ENCODE measurements at regions not wholly inside any gene's neighbourhood (a gene's known extent, or its start where the extent isn't known, plus 50 kb on each side); places are given as distances from the start of the nearest gene placed in this dataset.

DNA sequence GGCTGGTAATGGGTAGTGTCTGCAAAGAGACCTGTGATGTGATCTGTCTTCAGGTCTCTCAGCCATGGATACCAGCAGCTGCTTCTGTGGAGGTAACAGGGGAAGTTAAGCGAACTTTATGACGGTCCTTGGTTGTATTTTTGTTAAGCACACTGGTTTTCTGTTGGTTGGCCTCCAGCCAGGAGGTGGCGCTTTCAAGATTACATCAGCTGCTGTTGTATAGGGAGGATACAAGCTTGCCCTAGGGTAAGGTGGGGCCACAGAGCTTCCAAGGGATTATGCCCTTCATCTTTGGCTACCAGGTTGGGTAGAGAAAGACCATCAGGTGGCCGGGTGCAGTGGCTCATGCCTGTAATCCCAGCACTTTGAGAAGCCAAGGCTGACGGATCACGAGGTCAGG, 834.2 kb upstream of the GALNTL6 start:
- Mint-ChIP-seq H3K27ac (no peak overlapping the region), H3K4me3 (no peak overlapping the region), H3K9me3 (peaks cover 25% of the 10 kb centered on the region), H3K27me3 (ENCODE audit: low read depth) (no peaks in the 10 kb centered on the region), H3K4me1 (peaks cover 8% of the 10 kb centered on the region), H3K36me3 (peaks cover 10% of the 10 kb centered on the region; the same call in 1 of the 2 replicates)
- CTCF ChIA-PET, result interaction anchor here (2.5 kb wide), 1 partner anchor 12 kb away, joined by 14 read pairs; no protein-coding TSS in a partner anchor
- DNase-seq (ENCODE audit: low spot score) (peak; percentile 12), ATAC-seq (no peak; the same call in 1 of the 2 replicates)
- TF ChIP-seq ZNF138 (CRISPR knock-in tag; conservative IDR thresholded peaks at IDR 0.05) (no peak), ATF1 (CRISPR knock-in tag; IDR thresholded peaks at IDR 0.05) (no peak), SMAD3 (CRISPR knock-in tag; IDR thresholded peaks at IDR 0.05; ENCODE audit: borderline replicate concordance) (no peak), SMAD4 (CRISPR knock-in tag; IDR thresholded peaks at IDR 0.05) (no peak), JAZF1 (CRISPR knock-in tag; IDR thresholded peaks at IDR 0.05) (no peak)
- POLR2A ChIA-PET, result no interaction called here

DNA sequence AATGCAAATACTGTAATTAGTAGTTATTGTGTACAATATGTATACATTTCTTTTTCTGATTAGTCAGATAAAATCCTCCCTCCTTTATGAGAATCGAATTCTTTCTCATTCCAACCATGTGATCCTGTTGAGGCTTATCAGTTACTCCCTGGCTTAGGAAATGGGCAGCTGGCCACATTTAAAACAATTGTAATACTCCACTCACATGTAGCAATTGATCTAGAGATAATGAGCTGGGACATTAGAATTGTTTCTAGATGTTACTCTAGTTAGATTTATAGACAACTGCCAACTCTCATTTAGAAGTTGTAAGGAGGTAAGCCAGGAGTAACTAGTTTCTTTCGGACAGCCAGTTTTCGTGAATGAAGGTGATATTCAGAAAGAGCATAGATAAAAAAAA, 859.3 kb upstream of the AADAT start:
- no peak for TF ChIP-seq PRRX2 (CRISPR knock-in tag; IDR thresholded peaks at IDR 0.05)
- Mint-ChIP-seq H3K4me1 (peaks cover 6% of the 10 kb centered on the region; the same call in 1 of the 2 replicates), H3K36me3 (no peaks in the 10 kb centered on the region), H3K9me3 (no peaks in the 10 kb centered on the region), H3K27ac (no peak overlapping the region), H3K27me3 (ENCODE audit: low read depth) (no peaks in the 10 kb centered on the region), H3K4me3 (no peak overlapping the region)
- ATAC-seq, result no peak
- no peak for DNase-seq (ENCODE audit: low spot score)
- POLR2A ChIA-PET, result no interaction called here
- CTCF ChIA-PET, result no interaction called here

DNA sequence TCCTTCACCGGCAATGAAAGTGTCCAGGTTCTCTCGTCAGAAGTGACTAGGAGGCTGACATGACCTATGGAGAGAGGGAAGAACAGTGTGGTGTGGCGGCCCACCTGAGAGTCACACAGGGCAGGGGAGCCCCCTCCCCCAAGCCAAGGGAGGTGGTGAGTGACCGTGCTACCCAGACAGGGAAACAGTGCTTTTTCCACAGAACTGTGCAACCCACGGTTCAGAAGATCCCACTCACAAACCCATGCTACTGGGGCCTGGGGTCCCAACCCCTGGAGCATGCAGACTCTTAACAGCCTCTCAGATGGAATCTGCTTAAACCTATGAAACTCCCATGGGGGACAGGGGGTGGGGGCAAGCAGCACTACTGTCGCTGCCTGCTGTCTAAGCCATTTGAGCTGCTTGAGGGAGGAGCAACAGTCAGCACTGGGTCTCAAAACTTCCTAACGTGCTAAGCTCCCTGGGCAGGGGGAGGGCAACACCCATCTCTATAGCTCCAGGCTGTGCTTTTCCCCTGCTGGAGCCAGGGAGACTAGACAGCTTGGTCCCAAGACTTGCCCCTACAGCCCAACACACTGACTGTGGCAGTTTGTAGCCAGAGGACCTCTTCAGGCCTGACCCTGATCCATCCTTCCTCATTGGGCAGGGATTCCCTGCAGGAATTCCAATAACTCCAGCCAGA, 850.4 kb upstream of the AADAT start:
- TF ChIP-seq CBFB (CRISPR knock-in tag; IDR thresholded peaks at IDR 0.05; ENCODE audit: low read depth), result no peak
- TF ChIP-seq TEAD1 (CRISPR knock-in tag; IDR thresholded peaks at IDR 0.05), result no peak
- TF ChIP-seq, protein P1, sequence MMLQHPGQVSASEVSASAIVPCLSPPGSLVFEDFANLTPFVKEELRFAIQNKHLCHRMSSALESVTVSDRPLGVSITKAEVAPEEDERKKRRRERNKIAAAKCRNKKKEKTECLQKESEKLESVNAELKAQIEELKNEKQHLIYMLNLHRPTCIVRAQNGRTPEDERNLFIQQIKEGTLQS (CRISPR knock-in tag; conservative IDR thresholded peaks at IDR 0.05), result no peak
- no peak for TF ChIP-seq EMX1 (CRISPR knock-in tag; IDR thresholded peaks at IDR 0.05)
- TF ChIP-seq TP53 (CRISPR knock-in tag; IDR thresholded peaks at IDR 0.05), result no peak
- TF ChIP-seq FOXJ3 (CRISPR knock-in tag; IDR thresholded peaks at IDR 0.05; ENCODE audit: borderline replicate concordance), result no peak
- TF ChIP-seq, protein P2, sequence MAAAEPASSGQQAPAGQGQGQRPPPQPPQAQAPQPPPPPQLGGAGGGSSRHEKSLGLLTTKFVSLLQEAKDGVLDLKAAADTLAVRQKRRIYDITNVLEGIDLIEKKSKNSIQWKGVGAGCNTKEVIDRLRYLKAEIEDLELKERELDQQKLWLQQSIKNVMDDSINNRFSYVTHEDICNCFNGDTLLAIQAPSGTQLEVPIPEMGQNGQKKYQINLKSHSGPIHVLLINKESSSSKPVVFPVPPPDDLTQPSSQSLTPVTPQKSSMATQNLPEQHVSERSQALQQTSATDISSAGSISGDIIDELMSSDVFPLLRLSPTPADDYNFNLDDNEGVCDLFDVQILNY (CRISPR knock-in tag; IDR thresholded peaks at IDR 0.05), result no peak
- TF ChIP-seq SOX15 (CRISPR knock-in tag; IDR thresholded peaks at IDR 0.05), result no peak
- ChIA-PET CTCF (no interaction called here), POLR2A (no interaction called here)
- Mint-ChIP-seq H3K4me1 (no peaks in the 10 kb centered on the region), H3K27me3 (ENCODE audit: low read depth) (no peaks in the 10 kb centered on the region), H3K9me3 (peaks cover 27% of the 10 kb centered on the region), H3K27ac (no peak overlapping the region), H3K4me3 (no peak overlapping the region), H3K36me3 (peaks cover 24% of the 10 kb centered on the region)
- DNase-seq (ENCODE audit: low spot score), result no peak
- ATAC-seq, result no peak

DNA sequence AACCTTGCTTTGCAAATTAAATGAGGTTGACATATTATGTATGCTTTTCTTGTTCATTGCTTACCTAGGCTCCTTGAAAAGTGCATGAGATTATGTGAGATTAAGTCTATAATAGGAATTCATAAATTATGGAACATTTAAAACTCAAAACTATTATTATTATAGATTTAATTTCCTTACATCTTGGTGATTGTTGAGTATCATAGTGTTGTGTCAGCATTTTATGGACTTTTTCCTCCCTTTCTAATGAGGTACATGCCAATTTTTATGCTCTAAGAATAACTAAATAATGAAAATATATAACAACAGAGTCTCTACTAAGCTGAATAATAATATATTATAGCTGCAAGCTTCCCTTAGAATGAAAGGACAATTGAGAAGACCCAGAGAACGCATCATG, 848.8 kb upstream of the AADAT start:
- ATAC-seq (no peak), DNase-seq (ENCODE audit: low spot score) (no peak)
- Mint-ChIP-seq H3K4me3 (no peak overlapping the region), H3K4me1 (no peaks in the 10 kb centered on the region), H3K36me3 (peaks cover 24% of the 10 kb centered on the region), H3K27me3 (ENCODE audit: low read depth) (no peaks in the 10 kb centered on the region), H3K27ac (no peak overlapping the region), H3K9me3 (peaks cover 27% of the 10 kb centered on the region)
- TF ChIP-seq, protein P3, sequence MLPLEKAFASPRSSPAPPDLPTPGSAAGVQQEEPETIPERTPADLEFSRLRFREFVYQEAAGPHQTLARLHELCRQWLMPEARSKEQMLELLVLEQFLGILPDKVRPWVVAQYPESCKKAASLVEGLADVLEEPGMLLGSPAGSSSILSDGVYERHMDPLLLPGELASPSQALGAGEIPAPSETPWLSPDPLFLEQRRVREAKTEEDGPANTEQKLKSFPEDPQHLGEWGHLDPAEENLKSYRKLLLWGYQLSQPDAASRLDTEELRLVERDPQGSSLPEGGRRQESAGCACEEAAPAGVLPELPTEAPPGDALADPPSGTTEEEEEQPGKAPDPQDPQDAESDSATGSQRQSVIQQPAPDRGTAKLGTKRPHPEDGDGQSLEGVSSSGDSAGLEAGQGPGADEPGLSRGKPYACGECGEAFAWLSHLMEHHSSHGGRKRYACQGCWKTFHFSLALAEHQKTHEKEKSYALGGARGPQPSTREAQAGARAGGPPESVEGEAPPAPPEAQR (CRISPR knock-in tag; IDR thresholded peaks at IDR 0.05), result no peak
- TF ChIP-seq JUN (CRISPR knock-in tag; IDR thresholded peaks at IDR 0.05) (no peak), CBFB (CRISPR knock-in tag; IDR thresholded peaks at IDR 0.05; ENCODE audit: low read depth) (no peak)
- ChIA-PET CTCF (no interaction called here), POLR2A (no interaction called here)
